Eye (tissue), 1 donor: ENCODE measurements at regions not wholly inside any gene's neighbourhood (a gene's known extent, or its start where the extent isn't known, plus 50 kb on each side); places are given as distances from the start of the nearest gene placed in this dataset.
"Not testable (repeated sequence)": the region's sequence is repeated elsewhere in the genome, so short reads cannot be mapped to it uniquely, and the experiment has no call there.

Experiments
- DNase-seq: peaks from one replicate; pipeline ENCODE4 v3.0.0-alpha.2; 2015

DNA sequence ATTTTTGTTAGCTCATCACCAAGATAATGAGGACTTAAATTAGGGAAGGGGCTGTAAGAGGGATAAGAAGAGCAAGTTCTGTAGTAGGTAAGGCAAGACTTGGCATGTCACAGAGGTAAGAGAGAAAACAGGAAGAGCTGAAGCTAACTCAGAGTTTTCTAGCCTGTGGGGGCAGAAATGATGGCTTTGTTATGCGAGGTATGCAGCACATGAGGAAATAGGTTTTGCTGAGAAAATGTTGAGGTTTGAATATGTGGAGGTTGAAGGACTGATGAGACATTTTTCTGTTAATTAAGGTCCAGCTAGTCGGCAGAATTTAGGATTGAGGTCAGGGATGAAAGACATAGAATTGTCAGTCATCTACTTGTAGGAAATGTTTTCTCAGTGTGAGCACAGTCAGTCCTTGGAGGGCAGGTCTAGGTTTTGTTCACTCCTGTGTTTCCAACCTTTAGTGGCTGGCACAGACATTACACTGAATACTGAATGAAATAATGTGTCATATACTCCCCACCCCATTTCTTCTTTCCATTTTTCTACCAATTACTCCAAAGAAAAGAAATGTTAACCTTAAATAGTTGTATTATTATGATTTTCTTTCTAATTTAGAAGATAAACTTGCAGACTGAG lies 154.0 kb upstream of the AADAT start:
- DNase-seq, result no peak

GRCh38 chr4:170242471-170242870 lies 152.7 kb upstream of the AADAT start:
- DNase-seq, result peak; percentile 3

DNA sequence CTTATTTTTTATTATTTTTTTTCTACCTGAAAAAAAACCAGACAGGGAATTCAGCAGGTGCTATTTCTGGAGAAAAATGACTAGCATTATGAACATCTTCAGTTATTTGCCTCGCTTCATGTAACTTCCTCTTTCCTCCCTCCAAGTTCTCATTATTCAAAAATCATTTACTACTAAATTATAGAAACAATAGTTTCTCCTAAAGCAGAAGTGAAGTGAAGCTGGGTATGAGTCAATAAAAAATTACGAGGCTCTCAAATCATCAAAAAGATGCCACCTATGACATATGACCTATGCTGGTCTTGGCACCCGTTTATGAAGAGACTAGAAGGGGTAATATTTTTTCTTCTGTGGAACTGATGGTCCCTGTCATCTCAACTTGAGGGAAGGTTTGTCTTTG lies 145.0 kb upstream of the AADAT start:
- DNase-seq, result no peak

DNA sequence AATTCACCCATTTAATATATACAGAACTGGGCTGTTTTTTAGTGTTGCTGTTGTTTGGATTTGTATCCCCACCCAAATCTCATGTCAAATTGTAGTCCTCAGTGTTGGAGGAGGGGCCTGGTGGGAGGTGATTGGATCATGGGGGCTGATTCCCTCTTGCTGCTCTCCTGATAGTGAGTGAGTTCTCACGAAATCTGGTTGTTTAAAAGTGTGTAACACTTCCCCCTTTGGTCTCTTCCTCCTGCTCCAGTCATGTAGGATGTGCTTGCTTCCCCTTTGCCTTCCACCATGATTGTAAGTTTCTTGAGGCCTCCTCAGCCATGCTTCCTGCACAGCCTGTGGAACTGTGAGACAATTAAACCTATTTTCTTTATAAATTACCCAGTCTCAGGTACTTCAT lies 141.6 kb upstream of the AADAT start:
- no peak for DNase-seq

DNA sequence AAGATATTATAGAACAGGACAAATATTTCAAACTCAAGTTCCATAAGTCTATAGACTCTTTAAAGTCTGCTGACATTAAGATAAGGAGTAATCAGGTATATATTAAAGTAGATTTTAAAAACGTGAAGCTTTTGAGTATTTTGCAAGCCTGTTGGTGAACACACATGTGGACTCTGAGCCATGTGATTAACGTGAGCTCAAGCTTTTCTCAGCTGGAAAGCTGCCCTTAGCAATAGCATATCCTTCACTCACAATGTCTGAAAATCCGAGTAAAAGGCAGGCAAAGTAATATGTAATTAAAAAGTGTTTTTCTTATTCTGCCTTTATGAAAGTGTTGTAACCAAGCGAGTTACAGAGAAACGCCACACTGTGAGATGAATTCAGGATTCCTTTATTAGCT lies 140.5 kb upstream of the AADAT start:
- no peak for DNase-seq

DNA sequence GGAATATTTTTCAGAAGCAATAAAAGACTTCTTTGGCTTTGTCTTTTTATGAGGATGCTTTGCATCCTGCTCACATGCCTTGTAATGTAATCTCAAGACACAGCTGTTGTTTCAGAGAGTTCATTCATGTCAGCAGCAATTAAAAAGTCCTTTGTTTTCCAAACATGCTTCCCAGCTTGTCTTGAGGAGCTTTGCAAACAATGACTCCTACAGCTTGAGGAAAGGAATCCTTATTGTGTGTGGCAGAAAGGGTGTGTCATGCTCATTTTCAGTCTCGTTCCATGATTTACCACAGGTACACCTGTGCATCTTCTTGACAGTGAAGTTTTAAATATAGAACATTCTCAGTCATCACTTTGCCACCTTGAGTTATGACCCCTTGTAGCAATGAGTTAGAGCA lies 139.2 kb upstream of the AADAT start:
- DNase-seq, result peak; percentile 9

- no peak for DNase-seq
These were observed 138.2 kb upstream of the AADAT start for GRCh38 chr4:170227928-170228327.

GRCh38 chr4:170226288-170226687 lies 136.5 kb upstream of the AADAT start:
- DNase-seq, result no peak

GRCh38 chr4:170214731-170215130 lies 125.0 kb upstream of the AADAT start:
- DNase-seq, result no peak

DNA sequence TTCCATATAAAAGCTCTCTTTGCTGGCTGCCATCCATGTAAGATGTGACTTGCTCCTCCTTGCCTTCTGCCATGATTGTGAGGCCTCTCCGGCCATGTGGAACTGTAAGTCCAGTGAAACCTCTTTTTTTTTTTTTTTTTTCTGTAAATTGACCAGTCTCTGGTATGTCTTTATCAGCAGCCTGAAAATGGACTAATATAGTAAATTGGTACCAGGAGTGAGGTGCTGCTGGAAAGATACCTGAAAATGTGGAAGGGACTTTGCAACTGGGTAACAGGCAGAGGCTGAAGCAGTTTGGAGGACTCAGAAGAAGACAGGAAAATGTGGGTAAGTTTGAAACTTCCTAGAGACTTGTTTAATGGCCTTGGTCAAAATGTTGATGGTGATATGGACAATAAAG lies 124.3 kb upstream of the AADAT start:
- no peak for DNase-seq

- DNase-seq, result no peak
These were observed 113.0 kb upstream of the AADAT start for GRCh38 chr4:170202721-170203120.

DNA sequence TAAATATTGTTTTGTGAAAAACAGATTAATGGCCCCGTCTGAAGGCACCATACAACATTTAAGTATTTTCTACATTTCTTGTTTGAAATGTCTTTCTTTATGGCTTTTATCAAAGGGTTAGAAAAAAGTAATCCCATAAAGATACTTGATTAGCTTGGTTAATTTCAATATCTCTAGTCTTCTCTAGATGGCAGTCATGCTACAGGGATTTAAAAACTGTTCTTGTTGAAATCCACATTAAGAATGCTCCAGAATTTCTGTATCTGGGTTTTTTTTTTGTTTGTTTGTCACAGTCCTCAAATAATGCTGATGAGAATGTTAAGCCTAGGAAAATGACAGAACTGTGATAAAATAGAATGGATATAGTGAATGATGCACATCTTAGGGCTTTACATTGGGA lies 109.0 kb upstream of the AADAT start:
- peak; percentile 9 for DNase-seq

DNA sequence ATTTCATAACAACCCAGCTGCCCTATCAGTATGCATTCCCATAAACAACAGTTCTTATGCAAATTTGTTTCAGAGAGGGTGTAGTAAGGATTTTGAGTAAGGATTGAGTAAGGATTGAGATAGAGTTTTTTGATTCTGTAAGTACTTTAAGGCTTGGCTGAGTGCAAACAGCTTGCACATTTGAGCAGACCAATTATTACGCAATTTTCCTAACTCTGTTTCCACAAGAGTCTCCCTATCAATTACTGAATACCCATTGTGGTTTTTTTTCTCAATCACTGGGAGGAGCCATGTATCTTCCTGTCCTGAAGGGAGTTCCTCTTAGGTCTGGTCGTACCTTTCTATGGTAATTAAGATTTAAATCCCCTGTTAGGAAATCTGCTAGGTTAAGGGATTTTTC lies 105.0 kb upstream of the AADAT start:
- not testable (repeated sequence) for DNase-seq

DNA sequence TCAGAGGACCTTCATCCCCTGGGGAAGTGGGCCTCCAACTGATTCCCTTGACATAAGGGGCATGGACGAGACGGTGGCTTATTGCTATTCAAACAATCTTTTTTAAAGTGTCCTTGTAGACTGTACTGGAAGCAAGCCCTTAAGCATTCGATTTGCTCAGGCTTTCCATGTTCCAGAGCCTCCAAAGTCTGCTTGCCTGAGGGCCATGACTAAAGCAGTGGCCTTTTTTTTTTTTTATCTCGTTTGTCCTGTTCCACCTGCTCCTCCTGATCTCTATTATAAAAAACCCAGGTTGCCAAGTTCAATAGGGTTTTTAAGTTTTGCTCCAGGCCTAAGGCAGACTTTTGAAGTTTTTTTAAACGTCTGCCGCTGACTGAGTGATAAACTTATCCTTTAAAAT lies 103.7 kb upstream of the AADAT start:
- DNase-seq, result no peak

- DNase-seq, result no peak
These were observed 100.5 kb upstream of the AADAT start for GRCh38 chr4:170190265-170190664.

DNA sequence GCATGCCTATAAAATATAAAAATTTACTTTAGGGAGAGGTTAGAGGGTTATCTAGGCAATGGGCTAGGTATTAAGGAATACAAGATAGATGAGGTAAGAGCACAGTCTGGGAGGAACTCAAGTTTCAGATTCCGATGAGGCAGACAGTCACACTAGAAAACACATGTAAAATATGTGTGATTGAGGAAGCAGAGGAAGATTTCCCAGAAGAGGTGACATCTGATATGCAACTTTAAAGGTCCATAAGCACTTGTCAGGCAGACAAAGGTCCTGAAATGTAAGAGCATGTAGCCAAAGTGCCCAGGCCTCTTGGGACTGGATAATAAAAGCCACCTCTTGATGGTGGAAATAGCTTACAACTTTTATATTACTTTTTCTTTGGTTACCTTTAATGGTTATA lies 81.1 kb upstream of the AADAT start:
- DNase-seq, result no peak

DNA sequence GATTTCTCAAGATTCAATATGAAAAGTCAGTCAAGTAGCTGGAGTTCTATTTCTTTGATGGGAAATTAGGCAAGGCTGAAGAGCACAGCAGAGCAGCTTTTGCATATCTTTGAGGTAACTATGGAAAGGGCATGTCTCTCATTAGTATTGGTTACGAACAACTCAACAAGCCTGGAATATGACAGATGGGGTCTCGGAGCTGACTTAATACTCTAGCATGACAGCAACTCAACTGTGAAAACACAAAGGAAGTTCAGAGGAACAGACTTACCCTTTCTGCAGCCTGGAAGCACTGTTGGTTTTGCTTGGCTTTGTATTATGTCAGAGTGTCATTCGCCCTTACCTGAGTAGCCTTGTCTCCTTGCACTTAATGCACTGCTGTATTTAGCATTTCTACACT lies 79.9 kb upstream of the AADAT start:
- peak; percentile 41 for DNase-seq

DNA sequence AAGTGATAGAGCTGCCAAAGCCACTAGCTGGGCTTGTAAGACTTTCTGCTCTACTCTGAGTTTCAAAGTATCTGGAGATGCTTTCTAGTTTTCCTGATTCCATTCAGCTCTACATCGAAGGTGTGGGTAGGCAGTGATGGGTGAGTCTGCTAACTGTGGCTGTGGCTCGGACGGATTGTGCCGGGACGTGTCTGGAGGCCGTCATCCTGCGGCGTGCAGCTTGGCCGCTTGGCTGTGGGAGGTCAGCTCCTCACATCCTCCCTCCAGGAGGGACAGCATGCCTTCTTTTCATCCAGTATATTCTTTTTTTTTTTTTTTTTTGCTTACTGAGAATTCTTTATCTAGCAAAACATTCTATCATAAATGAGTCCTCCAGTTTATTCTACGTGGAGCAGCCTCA lies 77.9 kb upstream of the AADAT start:
- DNase-seq, result no peak

DNA sequence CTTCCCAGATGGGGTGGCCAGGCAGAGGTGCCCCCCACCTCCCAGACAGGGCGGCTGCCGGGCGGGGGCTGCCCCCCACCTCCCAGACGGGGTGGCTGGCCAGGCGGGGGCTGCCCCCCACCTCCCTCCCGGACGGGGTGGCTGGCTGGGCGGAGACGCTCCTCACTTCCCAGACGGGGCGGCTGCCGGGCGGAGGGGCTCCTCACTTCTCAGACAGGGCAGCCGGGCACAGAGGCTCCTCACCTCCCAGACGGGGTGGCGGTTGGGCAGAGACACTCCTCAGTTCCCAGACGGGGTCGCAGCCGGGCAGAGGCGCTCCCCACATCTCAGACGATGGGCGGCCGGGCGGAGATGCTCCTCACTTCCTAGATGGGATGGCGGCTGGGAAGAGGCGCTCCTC lies 76.4 kb upstream of the AADAT start:
- DNase-seq, result not testable (repeated sequence)

GRCh38 chr4:170162416-170162815 lies 72.7 kb upstream of the AADAT start:
- DNase-seq, result no peak

- DNase-seq, result no peak
These were observed 67.9 kb upstream of the AADAT start for GRCh38 chr4:170157670-170158069.

DNA sequence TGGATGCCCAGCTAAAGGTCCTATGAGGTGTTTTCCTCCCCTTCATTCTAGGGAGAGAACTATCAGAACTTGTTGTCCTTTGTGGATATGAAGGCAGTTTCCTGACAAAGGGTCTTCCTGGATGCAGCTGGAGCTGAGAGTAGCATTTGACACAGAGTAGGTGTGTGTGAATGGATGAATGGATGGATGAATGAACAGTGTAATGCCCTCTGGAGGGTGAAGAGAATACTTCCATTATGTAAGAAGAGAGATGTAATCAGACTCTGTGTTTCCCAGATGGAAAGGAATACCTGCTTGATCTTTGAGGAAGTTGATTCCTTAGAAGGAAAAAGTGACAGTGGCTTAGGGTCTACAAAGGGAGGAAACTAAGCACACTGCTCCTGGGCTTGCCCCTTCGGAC lies 55.4 kb upstream of the AADAT start:
- peak; percentile 20 for DNase-seq

DNA sequence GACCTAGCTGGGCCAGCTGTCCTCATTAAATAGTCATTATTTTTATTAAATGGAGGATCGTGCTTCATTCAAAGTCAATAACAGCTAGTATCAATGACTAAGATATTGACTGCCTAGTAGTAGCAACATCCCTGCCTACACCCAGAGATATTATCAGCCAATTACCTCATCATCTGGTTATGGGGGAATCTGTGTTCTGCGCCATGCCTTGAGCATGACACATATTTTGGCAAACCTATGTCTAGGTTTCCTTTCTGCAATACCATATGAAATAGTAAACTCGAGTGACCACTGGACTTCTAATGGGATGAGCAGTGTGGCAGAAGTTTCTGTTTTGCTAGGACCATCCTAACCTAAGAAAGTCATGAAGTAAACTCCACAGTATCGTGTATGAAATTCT lies 50.0 kb upstream of the AADAT start:
- peak; percentile 3 for DNase-seq
